NB4 (cell line): ENCODE measurements at regions not wholly inside any gene's neighbourhood (a gene's known extent, or its start where the extent isn't known, plus 50 kb on each side); places are given as distances from the start of the nearest gene placed in this dataset.

ENCODE experiments used
- POLR2A ChIP-seq: IDR thresholded peaks from 2 replicates; pipeline ENCODE4 v1.6.1; 2011; ENCODE audit warnings: mild to moderate bottlenecking; ENCODE audit not compliant: insufficient read length; ENCODE audit errors: extremely low read depth
- TF ChIP-seq, protein P1 (sequence below): IDR thresholded peaks from one replicate; pipeline ENCODE4 v1.5.1; 2012; ENCODE audit warnings: low read depth, low read length

DNA sequence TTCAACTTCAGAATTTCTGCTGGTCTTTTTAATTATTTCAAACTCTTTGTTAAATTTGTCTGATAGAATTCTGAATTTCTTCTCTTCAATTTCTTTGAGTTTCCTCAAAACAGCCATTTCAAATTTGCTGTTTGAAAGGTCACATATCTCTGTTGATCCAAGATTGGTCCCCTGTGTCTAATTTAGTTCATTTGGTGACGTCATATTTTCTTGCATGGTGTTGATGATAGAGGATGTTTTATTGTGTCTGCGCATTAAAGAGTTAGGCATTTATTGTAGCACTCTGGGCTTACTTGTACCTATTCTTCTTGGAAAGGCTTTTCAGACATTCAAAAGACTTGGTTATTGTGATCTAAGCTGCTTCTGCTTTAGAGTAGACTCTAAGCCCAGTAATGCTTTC, 698.4 kb upstream of the LRRTM1 start:
- no peak for TF ChIP-seq POLR2A
- TF ChIP-seq, protein P1, sequence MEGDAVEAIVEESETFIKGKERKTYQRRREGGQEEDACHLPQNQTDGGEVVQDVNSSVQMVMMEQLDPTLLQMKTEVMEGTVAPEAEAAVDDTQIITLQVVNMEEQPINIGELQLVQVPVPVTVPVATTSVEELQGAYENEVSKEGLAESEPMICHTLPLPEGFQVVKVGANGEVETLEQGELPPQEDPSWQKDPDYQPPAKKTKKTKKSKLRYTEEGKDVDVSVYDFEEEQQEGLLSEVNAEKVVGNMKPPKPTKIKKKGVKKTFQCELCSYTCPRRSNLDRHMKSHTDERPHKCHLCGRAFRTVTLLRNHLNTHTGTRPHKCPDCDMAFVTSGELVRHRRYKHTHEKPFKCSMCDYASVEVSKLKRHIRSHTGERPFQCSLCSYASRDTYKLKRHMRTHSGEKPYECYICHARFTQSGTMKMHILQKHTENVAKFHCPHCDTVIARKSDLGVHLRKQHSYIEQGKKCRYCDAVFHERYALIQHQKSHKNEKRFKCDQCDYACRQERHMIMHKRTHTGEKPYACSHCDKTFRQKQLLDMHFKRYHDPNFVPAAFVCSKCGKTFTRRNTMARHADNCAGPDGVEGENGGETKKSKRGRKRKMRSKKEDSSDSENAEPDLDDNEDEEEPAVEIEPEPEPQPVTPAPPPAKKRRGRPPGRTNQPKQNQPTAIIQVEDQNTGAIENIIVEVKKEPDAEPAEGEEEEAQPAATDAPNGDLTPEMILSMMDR = no peak
